ENCODE measurements at regions not wholly inside any gene's neighbourhood (a gene's known extent, or its start where the extent isn't known, plus 50 kb on each side); places are given as distances from the start of the nearest gene placed in this dataset.

- DNase-seq (ENCODE audit: low spot score) = no peak
- Histone ChIP-seq H3K4me3 (replicated peaks in 1 of 3; ENCODE audit: insufficient read depth in 1 of 3, low read depth in 2 of 3, low read length in 3 of 3) (no peak overlapping the region), H2AFZ (ENCODE audit: low read length) (no peak overlapping the region), H3K4me1 (ENCODE audit: insufficient read depth, low read length) (no peaks in the 10 kb centered on the region), H3K36me3 (replicated peaks in 1 of 2; ENCODE audit: control insufficient read depth in 1 of 2, insufficient read depth in 2 of 2, low read length in 2 of 2) (no peaks in the 10 kb centered on the region), H3K27ac (ENCODE audit: extremely low read length, insufficient read depth, low read length) (no peak overlapping the region), H3K9me3 (ENCODE audit: low read length) (no peaks in the 10 kb centered on the region), H3K9ac (ENCODE audit: insufficient read depth, low read depth, low read length) (no peak overlapping the region), H3K79me2 (ENCODE audit: insufficient read depth, low read length) (no peaks in the 10 kb centered on the region), H3K27me3 (ENCODE audit: control insufficient read depth in 1 of 2, insufficient read depth in 2 of 2, low read length in 2 of 2) (peaks cover 1 to 24% of the 10 kb centered on the region in 2 experiments; a peak in 1 of 5 replicates), H3K4me2 (ENCODE audit: low read depth, low read length) (no peak overlapping the region), H4K20me1 (ENCODE audit: insufficient read depth, low read length) (no peaks in the 10 kb centered on the region)
- CTCF ChIA-PET (ENCODE audit: low intra/inter-chr PET ratio, low total read pairs) = no interaction called here
- in situ Hi-C loops (cut with HindIII; ENCODE audit: extremely low pct_ligation_motif_present, low pct_unique_long_range_greater_than_20kb) = no loop called here
- no TSS peak for BruUV-seq (replicated peaks)
- 0% methylated on average over 1 of the region's 12 CpGs for WGBS (ENCODE audit: low lambda C conversion rate)
- POLR2A ChIA-PET = no interaction called here
- no peak for FAIRE-seq
- intact Hi-C loops (cut with micrococcal nuclease; ENCODE audit: unreplicated experiment) = no loop called here
- no peak for ATAC-seq
- no peak for TF ChIP-seq ZNF607 (CRISPR knock-in tag; IDR thresholded peaks at IDR 0.05; ENCODE audit: borderline replicate concordance)
- TF ChIP-seq, protein P1, sequence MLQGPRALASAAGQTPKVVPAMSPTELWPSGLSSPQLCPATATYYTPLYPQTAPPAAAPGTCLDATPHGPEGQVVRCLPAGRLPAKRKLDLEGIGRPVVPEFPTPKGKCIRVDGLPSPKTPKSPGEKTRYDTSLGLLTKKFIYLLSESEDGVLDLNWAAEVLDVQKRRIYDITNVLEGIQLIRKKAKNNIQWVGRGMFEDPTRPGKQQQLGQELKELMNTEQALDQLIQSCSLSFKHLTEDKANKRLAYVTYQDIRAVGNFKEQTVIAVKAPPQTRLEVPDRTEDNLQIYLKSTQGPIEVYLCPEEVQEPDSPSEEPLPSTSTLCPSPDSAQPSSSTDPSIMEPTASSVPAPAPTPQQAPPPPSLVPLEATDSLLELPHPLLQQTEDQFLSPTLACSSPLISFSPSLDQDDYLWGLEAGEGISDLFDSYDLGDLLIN (CRISPR knock-in tag; IDR thresholded peaks at IDR 0.05; ENCODE audit: borderline replicate concordance) = no peak
- TF ChIP-seq RELA (CRISPR knock-in tag; IDR thresholded peaks at IDR 0.05) = no peak
- TF ChIP-seq SATB2 (CRISPR knock-in tag; IDR thresholded peaks at IDR 0.05) = no peak
- TF ChIP-seq ZGPAT (CRISPR knock-in tag; IDR thresholded peaks at IDR 0.05) = no peak
- TF ChIP-seq FOXJ3 (CRISPR knock-in tag; IDR thresholded peaks at IDR 0.05; ENCODE audit: borderline replicate concordance) = no peak
- TF ChIP-seq HMG20A (CRISPR knock-in tag; IDR thresholded peaks at IDR 0.05; ENCODE audit: borderline replicate concordance) = no peak
- no peak for TF ChIP-seq ZNF776 (CRISPR knock-in tag; IDR thresholded peaks at IDR 0.05)
- no peak for TF ChIP-seq ZFYVE20 (CRISPR knock-in tag; IDR thresholded peaks at IDR 0.05; ENCODE audit: borderline replicate concordance, low read depth)
- no peak for TF ChIP-seq JUNB (CRISPR knock-in tag; IDR thresholded peaks at IDR 0.05; ENCODE audit: borderline replicate concordance)
- TF ChIP-seq ARNTL (CRISPR knock-in tag; IDR thresholded peaks at IDR 0.05) = no peak
- no peak for TF ChIP-seq ZNF468 (CRISPR knock-in tag; IDR thresholded peaks at IDR 0.05)
- TF ChIP-seq GATA4 (IDR thresholded peaks at IDR 0.05; ENCODE audit: borderline replicate concordance, low read depth) = no peak
- TF ChIP-seq ZMYM3 (CRISPR knock-in tag; IDR thresholded peaks at IDR 0.05) = no peak
- no peak for TF ChIP-seq GATAD2A (CRISPR knock-in tag; IDR thresholded peaks at IDR 0.05)
- TF ChIP-seq ZFX (CRISPR knock-in tag; IDR thresholded peaks at IDR 0.05; ENCODE audit: low read depth) = no peak
These were observed 1018.6 kb downstream of the TBC1D22A start for GRCh38 chr22:47781024-47781423.

Measured in HepG2 (cell line).